Lower leg skin (tissue), 4 donors: ENCODE measurements at regions not wholly inside any gene's neighbourhood (a gene's known extent, or its start where the extent isn't known, plus 50 kb on each side); places are given as distances from the start of the nearest gene placed in this dataset.

Experiments
- DNase-seq, 2 donors: peaks; one replicate each; pipeline ENCODE4 v3.0.0-alpha.2; 2019; ENCODE audit warnings: low spot score in 2 of 2
- H3K4me3 ChIP-seq: fragments of 200-600 bp; sonication (generic); 2 replicates; pipeline ENCODE4 v1.5.1; 2017; ENCODE audit warnings: mild to moderate bottlenecking, low read depth; ENCODE audit not compliant: poor library complexity, severe bottlenecking
- CTCF ChIP-seq, 3 donors: fragments of 450-650 bp; IDR thresholded peaks; one replicate each; pipeline ENCODE4 v1.5.1; 2016; ENCODE audit warnings: antibody characterized with exemption in 3 of 3, mild to moderate bottlenecking in 3 of 3, moderate library complexity in 2 of 3
- POLR2A ChIP-seq, 2 donors: fragments of 450-650 bp; IDR thresholded peaks; one replicate each; pipeline ENCODE4 v1.6.1; 2016 to 2017; ENCODE audit warnings: antibody characterized with exemption in 2 of 2, mild to moderate bottlenecking in 1 of 2, moderate library complexity in 1 of 2
- WGBS, 2 donors: methylation state at CpG; one replicate each; pipeline ENCODE4 v1.1.5; 2018; 5-methylcytosine and 5-hydroxymethylcytosine counted together
- intact Hi-C: fragments of 100-400 bp; cut with DNase I; formaldehyde crosslinking; loops from one replicate; pipeline ENCODE4 v1.15.0; 2023; ENCODE audit warnings: low total_unique reads

- H3K4me3 ChIP-seq, result no peak overlapping the region
- TF ChIP-seq POLR2A (IDR thresholded peaks at IDR 0.05), result no peak
- no peak for TF ChIP-seq CTCF (IDR thresholded peaks at IDR 0.05)
- WGBS, 2 donors, result 93 to 96% methylated on average over 4 of the region's 4 CpGs
- intact Hi-C loops, result no loop called here
- DNase-seq, result no peak
Observed at GRCh38 chr5:106420102-106420501, 1250.6 kb downstream of the EFNA5 start.

GRCh38 chr5:106418196-106418595, 1252.5 kb downstream of the EFNA5 start:
- 79 to 81% methylated on average over 2 of the region's 2 CpGs for WGBS, 2 donors
- TF ChIP-seq CTCF (IDR thresholded peaks at IDR 0.05), result no peak
- no peak for TF ChIP-seq POLR2A (IDR thresholded peaks at IDR 0.05)
- DNase-seq, result no peak
- no peak overlapping the region for H3K4me3 ChIP-seq
- intact Hi-C loops, result no loop called here

GRCh38 chr5:106417566-106417965, 1253.2 kb downstream of the EFNA5 start:
- intact Hi-C loops, result no loop called here
- 92 to 94% methylated on average over 6 of the region's 6 CpGs for WGBS, 2 donors
- TF ChIP-seq CTCF (IDR thresholded peaks at IDR 0.05) (no peak), POLR2A (IDR thresholded peaks at IDR 0.05) (no peak)
- no peak overlapping the region for H3K4me3 ChIP-seq
- DNase-seq, result no peak

GRCh38 chr5:106417163-106417562, 1253.6 kb downstream of the EFNA5 start:
- WGBS, 2 donors, result 88 to 97% methylated on average over 22 of the region's 22 CpGs
- H3K4me3 ChIP-seq, result no peak overlapping the region
- TF ChIP-seq POLR2A (IDR thresholded peaks at IDR 0.05) (no peak), CTCF (IDR thresholded peaks at IDR 0.05) (no peak)
- intact Hi-C loops, result no loop called here
- DNase-seq, result no peak

GRCh38 chr5:106415541-106415940, 1255.2 kb downstream of the EFNA5 start:
- intact Hi-C loops, result no loop called here
- 45 to 76% methylated on average over 4 of the region's 4 CpGs for WGBS, 2 donors
- TF ChIP-seq CTCF (IDR thresholded peaks at IDR 0.05), result no peak
- H3K4me3 ChIP-seq, result no peak overlapping the region
- no peak for DNase-seq

- TF ChIP-seq CTCF (IDR thresholded peaks at IDR 0.05) (no peak), POLR2A (IDR thresholded peaks at IDR 0.05) (no peak)
- no peak for DNase-seq
Observed at GRCh38 chr5:106414342-106414741, 1256.4 kb downstream of the EFNA5 start.

More at GRCh38 chr5:106414342-106414741, 1256.4 kb downstream of the EFNA5 start:
- 96 to 100% methylated on average over 2 of the region's 2 CpGs for WGBS, 2 donors
- H3K4me3 ChIP-seq, result no peak overlapping the region
- intact Hi-C loops, result no loop called here
